DND-41 (cell line): ENCODE measurements at regions not wholly inside any gene's neighbourhood (a gene's known extent, or its start where the extent isn't known, plus 50 kb on each side); places are given as distances from the start of the nearest gene placed in this dataset.

Experiments
- CTCF ChIP-seq: IDR thresholded peaks from 2 replicates; pipeline ENCODE4 v1.5.1; 2012; ENCODE audit warnings: borderline replicate concordance, low read length, moderate library complexity, mild to moderate bottlenecking; ENCODE audit not compliant: poor library complexity, severe bottlenecking; ENCODE audit errors: extremely low read depth
- EZH2 ChIP-seq: IDR thresholded peaks from 3 replicates; pipeline ENCODE4 v1.6.1; 2012; ENCODE audit warnings: borderline replicate concordance, low read depth, mild to moderate bottlenecking, moderate library complexity, low read length, inconsistent platforms; ENCODE audit not compliant: severe bottlenecking

GRCh38 chr20:39259010-39259803 lies 297.1 kb downstream of the DHX35 start:
- no peak for TF ChIP-seq CTCF
- no peak for TF ChIP-seq EZH2
